Lower leg skin (tissue), 4 donors: ENCODE measurements at regions not wholly inside any gene's neighbourhood (a gene's known extent, or its start where the extent isn't known, plus 50 kb on each side); places are given as distances from the start of the nearest gene placed in this dataset.

Experiments
- DNase-seq, 2 donors: peaks; one replicate each; pipeline ENCODE4 v3.0.0-alpha.2; 2019; ENCODE audit warnings: low spot score in 2 of 2
- H3K4me3 ChIP-seq: fragments of 200-600 bp; sonication (generic); 2 replicates; pipeline ENCODE4 v1.5.1; 2017; ENCODE audit warnings: mild to moderate bottlenecking, low read depth; ENCODE audit not compliant: poor library complexity, severe bottlenecking
- CTCF ChIP-seq, 3 donors: fragments of 450-650 bp; IDR thresholded peaks; one replicate each; pipeline ENCODE4 v1.5.1; 2016; ENCODE audit warnings: antibody characterized with exemption in 3 of 3, mild to moderate bottlenecking in 3 of 3, moderate library complexity in 2 of 3
- POLR2A ChIP-seq, 2 donors: fragments of 450-650 bp; IDR thresholded peaks; one replicate each; pipeline ENCODE4 v1.6.1; 2016 to 2017; ENCODE audit warnings: antibody characterized with exemption in 2 of 2, mild to moderate bottlenecking in 1 of 2, moderate library complexity in 1 of 2
- WGBS, 2 donors: methylation state at CpG; one replicate each; pipeline ENCODE4 v1.1.5; 2018; 5-methylcytosine and 5-hydroxymethylcytosine counted together
- intact Hi-C: fragments of 100-400 bp; cut with DNase I; formaldehyde crosslinking; loops from one replicate; pipeline ENCODE4 v1.15.0; 2023; ENCODE audit warnings: low total_unique reads

GRCh38 chr18:75681538-75682115, 254.1 kb upstream of the SMIM21 start:
- WGBS, 2 donors: 83 to 90% methylated on average over 7 of the region's 7 CpGs
- intact Hi-C loops: no loop called here
- no peak for TF ChIP-seq POLR2A (IDR thresholded peaks at IDR 0.05)
- no peak for TF ChIP-seq CTCF (IDR thresholded peaks at IDR 0.05)
- DNase-seq: no peak
- H3K4me3 ChIP-seq: no peak overlapping the region

- 85 to 89% methylated on average over 13 of the region's 13 CpGs for WGBS, 2 donors
- TF ChIP-seq POLR2A (IDR thresholded peaks at IDR 0.05) (no peak), CTCF (IDR thresholded peaks at IDR 0.05) (no peak)
- no peak for DNase-seq
- H3K4me3 ChIP-seq: no peak overlapping the region
- intact Hi-C loops: no loop called here
Observed at GRCh38 chr18:75679331-75679730, 251.8 kb upstream of the SMIM21 start.

- WGBS, 2 donors: 27 to 31% methylated on average over 7 of the region's 7 CpGs
- no peak overlapping the region for H3K4me3 ChIP-seq
- intact Hi-C loops: no loop called here
- DNase-seq: no peak
- TF ChIP-seq CTCF (IDR thresholded peaks at IDR 0.05) (no peak), POLR2A (IDR thresholded peaks at IDR 0.05) (no peak)
Observed at GRCh38 chr18:75678627-75679026, 251.1 kb upstream of the SMIM21 start.

GRCh38 chr18:75677696-75678455, 250.4 kb upstream of the SMIM21 start:
- intact Hi-C loops: no loop called here
- DNase-seq: no peak
- no peak overlapping the region for H3K4me3 ChIP-seq
- 55 to 66% methylated on average over 2 of the region's 2 CpGs for WGBS, 2 donors
- TF ChIP-seq POLR2A (IDR thresholded peaks at IDR 0.05) (no peak), CTCF (IDR thresholded peaks at IDR 0.05) (no peak)

GRCh38 chr18:75660932-75661331, 233.4 kb upstream of the SMIM21 start:
- intact Hi-C loops: no loop called here
- 81 to 85% methylated on average over 1 of the region's 1 CpG for WGBS, 2 donors
- H3K4me3 ChIP-seq: no peak overlapping the region
- TF ChIP-seq CTCF (IDR thresholded peaks at IDR 0.05) (no peak), POLR2A (IDR thresholded peaks at IDR 0.05) (no peak)
- no peak for DNase-seq
